ENCODE measurements at regions not wholly inside any gene's neighbourhood (a gene's known extent, or its start where the extent isn't known, plus 50 kb on each side); places are given as distances from the start of the nearest gene placed in this dataset.

DNA sequence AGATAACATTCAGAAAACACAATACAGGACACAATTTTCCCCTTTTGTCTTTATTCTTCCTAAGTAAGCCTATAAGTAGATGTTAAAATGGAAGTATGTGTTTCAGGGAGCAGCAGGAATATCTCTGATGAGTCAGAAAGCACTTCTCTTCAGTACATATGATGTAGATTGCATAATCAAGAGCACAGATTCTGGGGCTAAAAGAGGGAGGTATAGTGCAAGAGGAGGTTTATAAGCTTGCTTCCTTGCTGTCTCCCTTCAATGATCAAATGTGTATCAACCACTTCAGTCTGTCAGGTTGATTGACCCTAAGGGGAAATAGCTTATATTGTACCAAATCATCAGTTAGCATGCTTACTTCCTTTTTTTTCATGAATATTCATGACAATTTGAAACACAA, 822.8 kb downstream of the BRINP3 start:
- no peaks in the 10 kb centered on the region for H3K9me2 ChIP-seq (ENCODE audit: insufficient read depth, low read length)
- H3K9ac ChIP-seq (ENCODE audit: low read length): no peak overlapping the region
- no peaks in the 10 kb centered on the region for H3K36me3 ChIP-seq (ENCODE audit: insufficient read depth, low read length)
- H3K79me2 ChIP-seq (replicated peaks; ENCODE audit: insufficient read depth, low read length): no peaks in the 10 kb centered on the region
- H3K9me3 ChIP-seq (ENCODE audit: low read length): no peaks in the 10 kb centered on the region
- H3K4me3 ChIP-seq (ENCODE audit: low read length): no peak overlapping the region
- H3F3A ChIP-seq (ENCODE audit: insufficient read depth, low read length, poor library complexity, severe bottlenecking): no peaks in the 10 kb centered on the region
- H3K27me3 ChIP-seq (ENCODE audit: insufficient read depth, low read depth, low read length): no peaks in the 10 kb centered on the region
- H3K27ac ChIP-seq (ENCODE audit: low read length): no peak overlapping the region
- TF ChIP-seq EZH2 (IDR thresholded peaks at IDR 0.05; ENCODE audit: borderline replicate concordance, insufficient read depth, low read length, poor library complexity, severe bottlenecking) (no peak), EP300 (conservative IDR thresholded peaks at IDR 0.05; ENCODE audit: poor library complexity, severe bottlenecking) (peak; percentile 10), MXI1 (conservative IDR thresholded peaks at IDR 0.05; ENCODE audit: poor library complexity, severe bottlenecking) (no peak)
- no peak overlapping the region for H2AFZ ChIP-seq (ENCODE audit: low read depth, low read length)
- no peaks in the 10 kb centered on the region for H4K20me1 ChIP-seq (ENCODE audit: insufficient read depth)
- no peak overlapping the region for H3K4me2 ChIP-seq (ENCODE audit: low read length)

DNA sequence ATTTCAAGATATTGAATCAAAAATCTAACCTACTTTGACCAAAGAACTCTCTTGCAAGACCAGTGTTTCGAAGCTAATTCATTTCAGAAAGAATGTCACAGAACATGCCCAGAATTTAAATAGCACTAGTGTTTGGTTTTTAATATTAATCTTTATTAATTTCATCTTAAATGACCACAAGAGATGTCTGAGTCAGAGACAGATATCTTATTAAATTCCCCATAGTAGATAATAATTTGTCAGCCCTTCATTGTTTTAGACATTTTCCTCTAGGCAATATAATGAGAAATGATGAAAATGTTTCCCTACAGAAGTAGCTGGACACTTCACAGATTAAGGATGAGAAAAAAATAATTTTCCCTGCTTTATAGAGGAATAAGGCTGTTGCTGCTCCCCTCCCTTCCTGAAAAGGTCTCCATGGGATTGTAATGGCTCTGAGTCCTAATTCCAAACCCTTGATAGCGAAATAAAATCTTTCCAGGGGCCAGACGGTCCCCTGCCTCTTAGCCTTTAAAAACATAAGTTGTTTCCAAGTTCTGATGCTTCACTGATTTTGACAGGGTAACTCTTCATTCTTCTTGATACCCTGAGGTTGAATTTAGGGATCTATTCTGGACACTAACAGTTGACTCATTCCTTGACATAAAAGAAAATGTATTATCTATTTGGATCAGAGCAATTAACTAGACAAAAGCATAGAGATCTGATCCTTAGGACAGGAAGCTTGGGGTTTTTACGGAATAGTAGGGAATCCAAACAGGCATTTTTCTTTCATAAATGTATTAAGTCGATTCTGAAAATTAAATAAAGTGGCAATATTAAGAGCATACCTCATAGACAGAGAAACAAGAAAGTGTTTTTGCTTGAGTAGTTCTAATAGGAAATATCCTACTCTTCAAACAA, 820.8 kb downstream of the BRINP3 start:
- H3K79me2 ChIP-seq (replicated peaks; ENCODE audit: insufficient read depth, low read length): no peaks in the 10 kb centered on the region
- H3K27me3 ChIP-seq (ENCODE audit: insufficient read depth, low read depth, low read length): no peaks in the 10 kb centered on the region
- H3K4me2 ChIP-seq (ENCODE audit: low read length): no peak overlapping the region
- H3K9me2 ChIP-seq (ENCODE audit: insufficient read depth, low read length): no peaks in the 10 kb centered on the region
- H3K36me3 ChIP-seq (ENCODE audit: insufficient read depth, low read length): no peaks in the 10 kb centered on the region
- no peak overlapping the region for H2AFZ ChIP-seq (ENCODE audit: low read depth, low read length)
- H4K20me1 ChIP-seq (ENCODE audit: insufficient read depth): no peaks in the 10 kb centered on the region
- no peak overlapping the region for H3K4me3 ChIP-seq (ENCODE audit: low read length)
- no peak overlapping the region for H3K9ac ChIP-seq (ENCODE audit: low read length)
- no peak overlapping the region for H3K27ac ChIP-seq (ENCODE audit: low read length)
- H3K9me3 ChIP-seq (ENCODE audit: low read length): no peaks in the 10 kb centered on the region
- TF ChIP-seq, protein P1, sequence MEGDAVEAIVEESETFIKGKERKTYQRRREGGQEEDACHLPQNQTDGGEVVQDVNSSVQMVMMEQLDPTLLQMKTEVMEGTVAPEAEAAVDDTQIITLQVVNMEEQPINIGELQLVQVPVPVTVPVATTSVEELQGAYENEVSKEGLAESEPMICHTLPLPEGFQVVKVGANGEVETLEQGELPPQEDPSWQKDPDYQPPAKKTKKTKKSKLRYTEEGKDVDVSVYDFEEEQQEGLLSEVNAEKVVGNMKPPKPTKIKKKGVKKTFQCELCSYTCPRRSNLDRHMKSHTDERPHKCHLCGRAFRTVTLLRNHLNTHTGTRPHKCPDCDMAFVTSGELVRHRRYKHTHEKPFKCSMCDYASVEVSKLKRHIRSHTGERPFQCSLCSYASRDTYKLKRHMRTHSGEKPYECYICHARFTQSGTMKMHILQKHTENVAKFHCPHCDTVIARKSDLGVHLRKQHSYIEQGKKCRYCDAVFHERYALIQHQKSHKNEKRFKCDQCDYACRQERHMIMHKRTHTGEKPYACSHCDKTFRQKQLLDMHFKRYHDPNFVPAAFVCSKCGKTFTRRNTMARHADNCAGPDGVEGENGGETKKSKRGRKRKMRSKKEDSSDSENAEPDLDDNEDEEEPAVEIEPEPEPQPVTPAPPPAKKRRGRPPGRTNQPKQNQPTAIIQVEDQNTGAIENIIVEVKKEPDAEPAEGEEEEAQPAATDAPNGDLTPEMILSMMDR (IDR thresholded peaks at IDR 0.05; ENCODE audit: poor library complexity, severe bottlenecking): no peak
- TF ChIP-seq TAF1 (IDR thresholded peaks at IDR 0.05; ENCODE audit: low read depth) (no peak), EZH2 (IDR thresholded peaks at IDR 0.05; ENCODE audit: borderline replicate concordance, insufficient read depth, low read length, poor library complexity, severe bottlenecking) (no peak), POLR2AphosphoS5 (IDR thresholded peaks at IDR 0.05) (no peak), MXI1 (conservative IDR thresholded peaks at IDR 0.05; ENCODE audit: poor library complexity, severe bottlenecking) (no peak), EP300 (conservative IDR thresholded peaks at IDR 0.05; ENCODE audit: poor library complexity, severe bottlenecking) (no peak), SMC3 (conservative IDR thresholded peaks at IDR 0.05; ENCODE audit: poor library complexity) (no peak), RAD21 (conservative IDR thresholded peaks at IDR 0.05) (no peak)
- TF ChIP-seq, protein P2, sequence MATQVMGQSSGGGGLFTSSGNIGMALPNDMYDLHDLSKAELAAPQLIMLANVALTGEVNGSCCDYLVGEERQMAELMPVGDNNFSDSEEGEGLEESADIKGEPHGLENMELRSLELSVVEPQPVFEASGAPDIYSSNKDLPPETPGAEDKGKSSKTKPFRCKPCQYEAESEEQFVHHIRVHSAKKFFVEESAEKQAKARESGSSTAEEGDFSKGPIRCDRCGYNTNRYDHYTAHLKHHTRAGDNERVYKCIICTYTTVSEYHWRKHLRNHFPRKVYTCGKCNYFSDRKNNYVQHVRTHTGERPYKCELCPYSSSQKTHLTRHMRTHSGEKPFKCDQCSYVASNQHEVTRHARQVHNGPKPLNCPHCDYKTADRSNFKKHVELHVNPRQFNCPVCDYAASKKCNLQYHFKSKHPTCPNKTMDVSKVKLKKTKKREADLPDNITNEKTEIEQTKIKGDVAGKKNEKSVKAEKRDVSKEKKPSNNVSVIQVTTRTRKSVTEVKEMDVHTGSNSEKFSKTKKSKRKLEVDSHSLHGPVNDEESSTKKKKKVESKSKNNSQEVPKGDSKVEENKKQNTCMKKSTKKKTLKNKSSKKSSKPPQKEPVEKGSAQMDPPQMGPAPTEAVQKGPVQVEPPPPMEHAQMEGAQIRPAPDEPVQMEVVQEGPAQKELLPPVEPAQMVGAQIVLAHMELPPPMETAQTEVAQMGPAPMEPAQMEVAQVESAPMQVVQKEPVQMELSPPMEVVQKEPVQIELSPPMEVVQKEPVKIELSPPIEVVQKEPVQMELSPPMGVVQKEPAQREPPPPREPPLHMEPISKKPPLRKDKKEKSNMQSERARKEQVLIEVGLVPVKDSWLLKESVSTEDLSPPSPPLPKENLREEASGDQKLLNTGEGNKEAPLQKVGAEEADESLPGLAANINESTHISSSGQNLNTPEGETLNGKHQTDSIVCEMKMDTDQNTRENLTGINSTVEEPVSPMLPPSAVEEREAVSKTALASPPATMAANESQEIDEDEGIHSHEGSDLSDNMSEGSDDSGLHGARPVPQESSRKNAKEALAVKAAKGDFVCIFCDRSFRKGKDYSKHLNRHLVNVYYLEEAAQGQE (IDR thresholded peaks at IDR 0.05; ENCODE audit: borderline replicate concordance): no peak
- no peaks in the 10 kb centered on the region for H3F3A ChIP-seq (ENCODE audit: insufficient read depth, low read length, poor library complexity, severe bottlenecking)
